ENCODE measurements at regions not wholly inside any gene's neighbourhood (a gene's known extent, or its start where the extent isn't known, plus 50 kb on each side); places are given as distances from the start of the nearest gene placed in this dataset.

- Histone ChIP-seq H3K9me3 (replicated peaks; ENCODE audit: control insufficient read depth, insufficient read depth, low read length) (no peaks in the 10 kb centered on the region), H3K27me3 (replicated peaks in 1 of 2; ENCODE audit: control insufficient read depth in 2 of 2, insufficient read depth in 2 of 2, low read length in 1 of 2) (no peaks in the 10 kb centered on the region), H4K20me1 (ENCODE audit: control insufficient read depth, insufficient read depth) (no peaks in the 10 kb centered on the region), H3K4me1 (ENCODE audit: control insufficient read depth, insufficient read depth, low read length) (no peaks in the 10 kb centered on the region), H3K36me3 (ENCODE audit: control insufficient read depth in 2 of 2, insufficient read depth in 2 of 2, low read length in 1 of 2) (no peaks in the 10 kb centered on the region), H3K4me2 (ENCODE audit: control insufficient read depth, insufficient read depth) (no peak overlapping the region), H3K27ac (ENCODE audit: control insufficient read depth, insufficient read depth) (no peak overlapping the region), H2AFZ (ENCODE audit: control insufficient read depth, low read depth, low read length) (no peak overlapping the region), H3K4me3 (no peak overlapping the region), H3K79me2 (ENCODE audit: control insufficient read depth, insufficient read depth, low read length) (no peaks in the 10 kb centered on the region), H3K9ac (ENCODE audit: control insufficient read depth, insufficient read depth, low read length) (no peak overlapping the region)
- ChIA-PET POLR2A (no interaction called here), CTCF (no interaction called here), SMC1A (ENCODE audit: uncharacterized antibody, unreplicated experiment) (no interaction called here), RAD21 (ENCODE audit: unreplicated experiment) (no interaction called here)
- intact Hi-C loops (cut with micrococcal nuclease; ENCODE audit: unreplicated experiment), result no loop called here
- ATAC-seq (no peak), FAIRE-seq (no peak), DNase-seq (ENCODE audit: low read depth, low spot score) (no peak)
- no TSS peak for BruUV-seq (replicated peaks)
- WGBS (ENCODE audit: insufficient coverage, insufficient replicate concordance, low lambda C conversion rate, missing lambda C conversion rate), result 7% methylated on average over 2 of the region's 2 CpGs
- TF ChIP-seq MTA3 (IDR thresholded peaks at IDR 0.05; ENCODE audit: borderline replicate concordance, low read length) (no peak), RB1 (IDR thresholded peaks at IDR 0.05; ENCODE audit: borderline replicate concordance) (no peak), SIX5 (IDR thresholded peaks at IDR 0.05; ENCODE audit: low read depth, low read length, severe bottlenecking) (no peak), ZSCAN29 (IDR thresholded peaks at IDR 0.05) (no peak), MXI1 (IDR thresholded peaks at IDR 0.05; ENCODE audit: low read depth, low read length) (no peak), ZBED1 (IDR thresholded peaks at IDR 0.05; ENCODE audit: borderline replicate concordance) (no peak), HCFC1 (IDR thresholded peaks at IDR 0.05; ENCODE audit: low read length) (no peak), YBX1 (IDR thresholded peaks at IDR 0.05) (no peak)
- in situ Hi-C loops (cut with MboI), result no loop called here
These were observed 111.8 kb downstream of the SKIDA1 start for GRCh38 chr10:21413680-21414079.

GRCh38 chr10:21413268-21413667, 112.2 kb downstream of the SKIDA1 start:
- Histone ChIP-seq H3K79me2 (ENCODE audit: control insufficient read depth, insufficient read depth, low read length) (no peaks in the 10 kb centered on the region), H4K20me1 (ENCODE audit: control insufficient read depth, insufficient read depth) (no peaks in the 10 kb centered on the region), H3K9me3 (replicated peaks; ENCODE audit: control insufficient read depth, insufficient read depth, low read length) (no peaks in the 10 kb centered on the region), H3K4me2 (ENCODE audit: control insufficient read depth, insufficient read depth) (no peak overlapping the region), H3K36me3 (ENCODE audit: control insufficient read depth in 2 of 2, insufficient read depth in 2 of 2, low read length in 1 of 2) (no peaks in the 10 kb centered on the region), H3K27ac (ENCODE audit: control insufficient read depth, insufficient read depth) (no peak overlapping the region), H2AFZ (ENCODE audit: control insufficient read depth, low read depth, low read length) (no peak overlapping the region), H3K4me1 (ENCODE audit: control insufficient read depth, insufficient read depth, low read length) (no peaks in the 10 kb centered on the region), H3K9ac (ENCODE audit: control insufficient read depth, insufficient read depth, low read length) (no peak overlapping the region), H3K27me3 (replicated peaks in 1 of 2; ENCODE audit: control insufficient read depth in 2 of 2, insufficient read depth in 2 of 2, low read length in 1 of 2) (no peaks in the 10 kb centered on the region), H3K4me3 (no peak overlapping the region)
- DNase-seq (ENCODE audit: low read depth, low spot score), result no peak
- TF ChIP-seq BHLHE40 (IDR thresholded peaks at IDR 0.05; ENCODE audit: borderline replicate concordance in 1 of 2, low read depth in 2 of 2, low read length in 1 of 2), result no peak
- intact Hi-C loops (cut with micrococcal nuclease; ENCODE audit: unreplicated experiment), result no loop called here
- RAD21 ChIA-PET (ENCODE audit: unreplicated experiment), result no interaction called here
- no peak for FAIRE-seq
- CTCF ChIA-PET, result no interaction called here
- WGBS (ENCODE audit: insufficient coverage, insufficient replicate concordance, low lambda C conversion rate, missing lambda C conversion rate), result 64% methylated on average over 6 of the region's 6 CpGs
- POLR2A ChIA-PET, result interaction anchor here (0.6 kb wide), 1 partner anchor 16 kb away, joined by 4 read pairs; no protein-coding TSS in a partner anchor
- in situ Hi-C loops (cut with MboI), result no loop called here
- ATAC-seq, result no peak
- BruUV-seq (replicated peaks), result no TSS peak
- SMC1A ChIA-PET (ENCODE audit: uncharacterized antibody, unreplicated experiment), result no interaction called here
